ENCODE measurements at regions not wholly inside any gene's neighbourhood (a gene's known extent, or its start where the extent isn't known, plus 50 kb on each side); places are given as distances from the start of the nearest gene placed in this dataset.

DNA sequence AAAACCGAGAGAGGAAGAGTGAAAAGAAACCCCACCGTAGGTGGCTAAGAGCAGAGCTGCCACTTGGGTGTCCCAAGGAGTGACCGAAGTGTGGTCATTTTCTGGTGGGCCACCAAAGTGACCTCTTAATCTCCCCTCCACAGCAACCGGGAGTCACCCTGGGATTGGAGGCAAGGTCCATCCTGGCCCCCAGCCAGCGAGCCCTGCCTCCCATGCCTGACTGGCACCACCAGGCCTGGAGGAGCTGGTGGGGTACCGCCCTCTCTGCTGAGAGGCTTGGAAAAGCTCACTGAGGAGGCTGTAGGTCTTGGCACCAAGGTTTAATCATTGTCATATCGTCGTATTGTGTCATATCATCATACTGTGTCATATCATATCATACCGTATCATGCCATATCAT lies 74.0 kb upstream of the TRPM1 start:
- CTCF ChIA-PET, result no interaction called here
- Histone ChIP-seq H3K4me3 (replicated peaks in 1 of 3; ENCODE audit: insufficient read depth in 1 of 3, low read depth in 1 of 3, low read length in 3 of 3) (no peak overlapping the region), H4K20me1 (replicated peaks; ENCODE audit: control insufficient read depth, extremely low read depth, insufficient read depth, low read length) (no peaks in the 10 kb centered on the region), H3K27ac (ENCODE audit: insufficient read depth, low read depth, low read length) (no peak overlapping the region), H3K4me2 (ENCODE audit: insufficient read depth, low read length) (no peak overlapping the region), H2AFZ (ENCODE audit: low read depth, low read length) (no peak overlapping the region), H3K4me1 (ENCODE audit: control insufficient read depth, extremely low read depth, insufficient read depth, low read length) (no peaks in the 10 kb centered on the region), H3K36me3 (ENCODE audit: control insufficient read depth in 2 of 2, extremely low read depth in 1 of 2, insufficient read depth in 2 of 2, low read length in 2 of 2) (no peaks in the 10 kb centered on the region), H3K27me3 (ENCODE audit: control insufficient read depth in 2 of 2, insufficient read depth in 2 of 2, low read length in 2 of 2) (no peaks in the 10 kb centered on the region), H3K79me2 (ENCODE audit: control insufficient read depth, insufficient read depth, low read length) (no peaks in the 10 kb centered on the region), H3K9me1 (replicated peaks; ENCODE audit: control insufficient read depth, extremely low read depth, insufficient read depth, low read length) (no peaks in the 10 kb centered on the region), H3K9me3 (replicated peaks; ENCODE audit: control insufficient read depth, insufficient read depth, low read length) (no peaks in the 10 kb centered on the region), H3K9ac (replicated peaks; ENCODE audit: extremely low read depth, insufficient read depth, low read length) (no peak overlapping the region)
- dilution Hi-C loops (cut with MboI; ENCODE audit: extremely low pct_ligation_motif_present, low sequenced_read_pairs) (no loop called here), intact Hi-C loops (cut with micrococcal nuclease) (no loop called here)
- no TSS peak for BruUV-seq (replicated peaks)
- no peak for FAIRE-seq
- DNase-seq (ENCODE audit: low read depth, low spot score), result no peak
- POLR2A ChIA-PET, result no interaction called here
- TF ChIP-seq JUN (IDR thresholded peaks at IDR 0.05; ENCODE audit: borderline replicate concordance, insufficient read depth, insufficient read length, low read depth) (no peak), POLR2AphosphoS5 (IDR thresholded peaks at IDR 0.05; ENCODE audit: insufficient read depth, low read depth, low read length) (no peak), GATA2 (IDR thresholded peaks at IDR 0.05; ENCODE audit: insufficient read depth, insufficient read length, low read depth, low read length) (no peak), EZH2 (IDR thresholded peaks at IDR 0.05; ENCODE audit: borderline replicate concordance, low read depth, low read length, severe bottlenecking) (no peak), FOS (IDR thresholded peaks at IDR 0.05; ENCODE audit: borderline replicate concordance, insufficient read depth, low read length) (no peak), CTCF (IDR thresholded peaks at IDR 0.05; ENCODE audit: extremely low read depth in 1 of 2, insufficient read depth in 1 of 2, low read depth in 1 of 2, low read length in 2 of 2) (no peak), MYC (IDR thresholded peaks at IDR 0.05; ENCODE audit: low read depth, low read length) (no peak), POLR2A (IDR thresholded peaks at IDR 0.05; ENCODE audit: low read depth, low read length) (no peak)
- TF ChIP-seq, protein P1, sequence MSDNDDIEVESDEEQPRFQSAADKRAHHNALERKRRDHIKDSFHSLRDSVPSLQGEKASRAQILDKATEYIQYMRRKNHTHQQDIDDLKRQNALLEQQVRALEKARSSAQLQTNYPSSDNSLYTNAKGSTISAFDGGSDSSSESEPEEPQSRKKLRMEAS (IDR thresholded peaks at IDR 0.05; ENCODE audit: insufficient read depth, insufficient read length), result no peak
